Neutrophil (primary cell): ENCODE measurements at regions not wholly inside any gene's neighbourhood (a gene's known extent, or its start where the extent isn't known, plus 50 kb on each side); places are given as distances from the start of the nearest gene placed in this dataset.

ENCODE experiments used
- H3K27ac ChIP-seq: fragments of 200-600 bp; sonication (generic); 2 replicates; pipeline ENCODE4 v1.5.1; 2016; ENCODE audit warnings: mild to moderate bottlenecking, moderate library complexity
- H3K27me3 ChIP-seq: fragments of 200-600 bp; sonication (generic); 2 replicates; pipeline ENCODE4 v1.6.0; 2016; ENCODE audit warnings: mild to moderate bottlenecking
- H3K36me3 ChIP-seq: fragments of 200-600 bp; sonication (generic); 2 replicates; pipeline ENCODE4 v1.5.1; 2017
- H3K4me1 ChIP-seq, 2 experiments: fragments of 200-600 bp in 1 of 2; sonication (generic) in 1 of 2; 1 replicate in 1 of 2; 2 replicates in 1 of 2; pipeline versions ENCODE4 v1.5.1 to v1.6.1; 2013 to 2016; ENCODE audit warnings: low read depth in 1 of 2, low read length in 1 of 2, mild to moderate bottlenecking in 1 of 2, moderate library complexity in 1 of 2; ENCODE audit not compliant: control insufficient read depth in 1 of 2, insufficient read depth in 1 of 2
- H3K4me3 ChIP-seq, 2 experiments: fragments of 200-600 bp in 1 of 2; sonication (generic) in 1 of 2; 1 replicate in 1 of 2; 2 replicates in 1 of 2; pipeline ENCODE4 v1.5.1; 2013 to 2016; ENCODE audit warnings: low read depth in 1 of 2, low read length in 1 of 2, mild to moderate bottlenecking in 1 of 2, moderate library complexity in 1 of 2
- H3K9me3 ChIP-seq: fragments of 200-600 bp; sonication (generic); 2 replicates; pipeline ENCODE4 v1.5.1; 2016
- TF ChIP-seq, protein P1 (sequence below): fragments of 200-600 bp; sonication (generic); IDR thresholded peaks from 2 replicates; pipeline ENCODE4 v1.5.1; 2016; ENCODE audit warnings: antibody characterized with exemption

DNA sequence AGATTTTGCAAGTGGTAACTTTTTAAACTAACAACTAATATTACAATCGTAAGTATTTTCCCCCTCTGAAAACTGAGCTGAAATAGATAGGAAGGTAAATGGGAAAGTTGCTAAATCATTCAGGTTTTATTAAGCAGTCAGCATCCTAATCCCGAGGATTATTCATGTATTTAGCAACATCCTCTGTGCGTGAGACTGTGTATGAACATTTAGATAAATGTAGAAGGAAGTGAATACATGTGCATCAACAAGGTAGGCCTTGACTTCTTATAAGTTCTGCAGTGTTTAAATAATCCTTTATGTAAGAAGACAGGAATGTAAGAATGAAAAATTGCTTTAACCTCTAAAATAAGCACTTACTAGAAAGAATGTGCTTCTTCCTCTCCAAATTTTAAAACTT, 745.9 kb upstream of the TENM4 start:
- TF ChIP-seq, protein P1, sequence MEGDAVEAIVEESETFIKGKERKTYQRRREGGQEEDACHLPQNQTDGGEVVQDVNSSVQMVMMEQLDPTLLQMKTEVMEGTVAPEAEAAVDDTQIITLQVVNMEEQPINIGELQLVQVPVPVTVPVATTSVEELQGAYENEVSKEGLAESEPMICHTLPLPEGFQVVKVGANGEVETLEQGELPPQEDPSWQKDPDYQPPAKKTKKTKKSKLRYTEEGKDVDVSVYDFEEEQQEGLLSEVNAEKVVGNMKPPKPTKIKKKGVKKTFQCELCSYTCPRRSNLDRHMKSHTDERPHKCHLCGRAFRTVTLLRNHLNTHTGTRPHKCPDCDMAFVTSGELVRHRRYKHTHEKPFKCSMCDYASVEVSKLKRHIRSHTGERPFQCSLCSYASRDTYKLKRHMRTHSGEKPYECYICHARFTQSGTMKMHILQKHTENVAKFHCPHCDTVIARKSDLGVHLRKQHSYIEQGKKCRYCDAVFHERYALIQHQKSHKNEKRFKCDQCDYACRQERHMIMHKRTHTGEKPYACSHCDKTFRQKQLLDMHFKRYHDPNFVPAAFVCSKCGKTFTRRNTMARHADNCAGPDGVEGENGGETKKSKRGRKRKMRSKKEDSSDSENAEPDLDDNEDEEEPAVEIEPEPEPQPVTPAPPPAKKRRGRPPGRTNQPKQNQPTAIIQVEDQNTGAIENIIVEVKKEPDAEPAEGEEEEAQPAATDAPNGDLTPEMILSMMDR = no peak
- Histone ChIP-seq H3K9me3 (no peaks in the 10 kb centered on the region), H3K27me3 (no peaks in the 10 kb centered on the region), H3K36me3 (no peaks in the 10 kb centered on the region), H3K4me1 (no peaks in the 10 kb centered on the region), H3K4me3 (no peak overlapping the region), H3K27ac (no peak overlapping the region)

DNA sequence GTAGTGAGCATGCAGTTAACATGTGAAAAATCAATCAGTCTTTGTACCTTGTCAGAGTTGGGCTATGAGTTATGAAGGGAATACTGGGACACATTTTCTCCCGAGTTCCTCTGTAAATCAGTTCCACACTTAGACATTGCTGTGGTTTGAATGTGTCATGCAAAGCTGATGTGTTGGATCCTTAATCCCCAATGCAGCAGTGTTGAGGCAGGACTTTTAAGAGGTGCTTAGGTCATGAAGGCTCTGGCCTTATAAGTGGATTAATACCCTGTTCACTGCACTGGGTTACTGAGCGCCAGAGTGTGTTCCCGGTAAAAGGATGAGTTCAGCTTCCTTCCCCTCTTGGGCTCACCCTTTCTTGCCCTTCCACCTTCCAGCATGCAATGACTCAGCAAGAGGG, 742.1 kb upstream of the TENM4 start:
- no peak overlapping the region for H3K4me3 ChIP-seq
- H3K36me3 ChIP-seq = no peaks in the 10 kb centered on the region
- H3K27ac ChIP-seq = no peak overlapping the region
- no peaks in the 10 kb centered on the region for H3K27me3 ChIP-seq
- H3K9me3 ChIP-seq = no peaks in the 10 kb centered on the region
- TF ChIP-seq, protein P1 = no peak
- no peaks in the 10 kb centered on the region for H3K4me1 ChIP-seq

DNA sequence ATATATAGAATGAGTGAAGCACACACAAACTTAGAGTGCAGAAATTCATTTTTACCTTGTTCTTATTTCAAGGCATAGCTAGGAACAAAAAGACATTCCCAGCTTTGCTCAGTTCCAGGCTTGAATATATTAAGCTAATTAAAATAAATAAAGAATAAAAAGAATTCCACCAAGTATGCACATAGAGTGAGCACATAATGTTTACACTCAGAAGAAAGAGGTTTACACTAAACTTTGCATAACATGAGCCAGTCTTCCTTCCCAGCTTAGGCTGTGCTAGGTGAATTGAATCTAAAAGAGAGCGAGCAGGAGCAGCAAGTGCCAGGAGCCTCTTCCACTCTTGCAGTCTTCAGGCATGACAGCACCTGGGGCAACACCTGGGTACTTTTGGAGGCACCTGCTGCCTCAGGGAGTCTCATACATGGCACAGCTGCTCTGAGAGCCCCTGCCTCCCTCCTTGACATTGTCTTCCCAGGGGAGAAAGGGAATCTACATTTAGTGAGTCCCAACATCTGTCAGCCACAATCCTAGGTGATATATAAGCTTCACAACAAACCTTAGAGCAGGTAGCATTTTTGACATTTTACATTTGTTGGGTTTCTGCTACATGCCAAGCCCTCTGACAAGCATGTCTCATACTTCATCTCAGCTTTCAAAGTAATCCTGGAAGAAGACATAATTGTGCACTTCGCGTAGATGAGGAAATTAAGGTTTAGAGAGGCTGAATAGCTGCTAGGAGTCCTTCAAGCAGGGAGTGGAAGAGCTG, 732.7 kb upstream of the TENM4 start:
- H3K27me3 ChIP-seq = no peaks in the 10 kb centered on the region
- H3K36me3 ChIP-seq = no peaks in the 10 kb centered on the region
- H3K4me3 ChIP-seq = no peak overlapping the region
- TF ChIP-seq, protein P1 = no peak
- no peak overlapping the region for H3K27ac ChIP-seq
- no peaks in the 10 kb centered on the region for H3K9me3 ChIP-seq
- no peaks in the 10 kb centered on the region for H3K4me1 ChIP-seq

DNA sequence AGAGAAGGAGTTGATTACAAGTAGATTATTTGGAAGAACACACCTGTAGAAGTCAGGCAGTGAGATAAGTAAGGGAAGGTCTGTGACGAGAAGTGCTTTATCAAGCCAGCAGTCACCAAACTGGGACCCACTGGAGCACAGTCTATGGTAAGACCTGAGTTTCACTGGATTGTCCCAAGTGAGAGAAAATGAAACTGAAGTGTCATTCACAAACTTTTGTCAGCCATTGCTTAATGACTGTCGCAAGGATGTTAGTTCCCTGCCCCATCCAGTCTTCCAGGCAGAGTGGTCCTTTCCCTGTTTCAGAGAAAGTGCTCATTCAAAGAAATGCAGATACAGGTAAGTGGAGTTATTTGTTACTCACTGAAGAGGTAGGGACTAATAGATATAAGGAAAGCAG, 728.0 kb upstream of the TENM4 start:
- Histone ChIP-seq H3K4me3 (no peak overlapping the region), H3K27ac (no peak overlapping the region), H3K36me3 (no peaks in the 10 kb centered on the region), H3K4me1 (no peaks in the 10 kb centered on the region), H3K9me3 (no peaks in the 10 kb centered on the region), H3K27me3 (no peaks in the 10 kb centered on the region)
- TF ChIP-seq, protein P1 = no peak

DNA sequence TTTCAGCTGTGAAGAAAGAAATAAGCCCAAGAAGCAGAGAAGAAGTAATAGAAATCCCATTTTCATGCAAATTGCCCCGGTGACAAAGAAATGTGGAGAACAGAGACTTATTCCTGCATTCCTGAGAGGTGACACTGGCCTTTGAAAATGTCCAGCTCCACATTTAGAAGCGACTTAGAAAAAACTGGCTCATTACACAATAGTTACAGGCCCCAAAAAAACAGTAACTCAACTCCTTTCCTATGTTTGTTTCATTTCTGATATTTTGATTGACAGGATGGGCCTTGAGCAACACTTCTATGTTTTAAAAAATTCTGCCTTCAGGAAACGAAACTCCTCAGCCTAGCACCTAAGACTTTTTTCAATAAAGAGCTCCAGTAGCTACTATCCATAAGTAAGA, 726.9 kb upstream of the TENM4 start:
- Histone ChIP-seq H3K4me3 (no peak overlapping the region), H3K36me3 (no peaks in the 10 kb centered on the region), H3K9me3 (no peaks in the 10 kb centered on the region), H3K27me3 (no peaks in the 10 kb centered on the region), H3K27ac (no peak overlapping the region), H3K4me1 (no peaks in the 10 kb centered on the region)
- TF ChIP-seq, protein P1 = no peak
